Left renal pelvis (tissue), 4 donors: ENCODE measurements at regions not wholly inside any gene's neighbourhood (a gene's known extent, or its start where the extent isn't known, plus 50 kb on each side); places are given as distances from the start of the nearest gene placed in this dataset.

ENCODE experiments used
- DNase-seq, 4 donors: peaks; one replicate each; pipeline ENCODE4 v3.0.0-alpha.2; 2013; ENCODE audit warnings: low read depth in 4 of 4, low spot score in 3 of 4

DNA sequence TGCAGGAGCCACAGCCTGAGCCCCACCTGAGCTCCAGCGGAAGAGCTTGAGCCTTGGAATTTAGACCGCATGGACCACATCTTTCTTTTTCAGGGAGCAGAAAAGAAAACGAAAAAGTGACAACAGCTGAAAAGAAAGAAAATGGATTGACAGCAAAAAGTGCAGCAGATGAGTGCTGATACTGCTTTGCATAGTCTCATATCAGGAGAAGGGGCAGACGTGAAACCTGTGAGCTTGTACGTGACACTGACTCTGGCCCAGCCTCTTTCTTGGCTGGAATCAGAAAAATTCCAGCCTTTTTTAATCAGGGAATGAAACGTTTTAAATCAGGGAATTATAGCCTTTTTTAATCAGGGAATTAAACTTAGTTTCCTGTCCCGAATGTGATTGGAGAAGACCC is 1296.5 kb downstream of the TMEM121 start:
- no peak for DNase-seq

DNA sequence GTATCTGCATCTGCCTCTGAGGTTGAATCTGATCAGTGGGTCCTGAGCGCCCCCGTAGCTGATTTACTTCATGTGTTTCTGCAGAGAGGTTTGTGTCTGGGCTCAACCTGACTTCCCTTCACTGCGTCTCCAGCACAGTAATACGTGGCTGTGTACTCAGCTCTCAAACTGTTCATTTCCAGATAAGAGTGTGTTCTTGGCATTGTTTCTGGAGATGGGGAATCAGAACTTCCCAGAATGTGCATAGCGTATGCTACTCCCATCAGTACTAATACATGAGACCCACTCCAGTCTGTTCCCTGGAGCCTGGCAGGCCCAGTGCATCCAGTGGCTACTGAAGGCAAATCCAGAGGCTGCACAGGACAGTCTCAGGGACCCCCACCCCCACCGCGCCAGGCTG is 1297.2 kb downstream of the TMEM121 start:
- no peak for DNase-seq

DNA sequence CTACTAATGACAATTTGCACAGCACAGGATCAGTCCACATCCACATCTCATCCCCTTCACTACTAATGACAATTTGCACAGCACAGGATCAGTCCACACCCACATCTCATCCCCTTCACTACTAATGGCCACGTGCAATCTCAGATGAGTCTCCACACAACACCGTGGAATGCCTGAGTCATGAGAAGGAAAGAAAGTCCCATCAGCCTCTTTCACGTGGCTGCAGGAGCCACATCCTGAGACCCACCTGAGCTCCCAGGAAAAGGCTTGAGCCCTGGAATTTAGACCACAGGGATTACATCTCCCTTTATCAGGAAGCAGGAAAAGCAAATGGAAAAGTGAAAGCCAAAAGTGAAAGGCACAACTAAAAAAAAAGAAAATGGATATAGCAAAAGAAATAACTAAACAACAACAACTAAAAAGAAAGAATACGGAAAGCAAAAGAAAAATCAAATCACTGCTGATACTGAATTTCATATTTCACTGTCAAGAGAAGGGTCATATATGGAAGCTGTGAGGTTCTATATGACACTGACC is 1300.5 kb downstream of the TMEM121 start:
- no peak for DNase-seq

DNA sequence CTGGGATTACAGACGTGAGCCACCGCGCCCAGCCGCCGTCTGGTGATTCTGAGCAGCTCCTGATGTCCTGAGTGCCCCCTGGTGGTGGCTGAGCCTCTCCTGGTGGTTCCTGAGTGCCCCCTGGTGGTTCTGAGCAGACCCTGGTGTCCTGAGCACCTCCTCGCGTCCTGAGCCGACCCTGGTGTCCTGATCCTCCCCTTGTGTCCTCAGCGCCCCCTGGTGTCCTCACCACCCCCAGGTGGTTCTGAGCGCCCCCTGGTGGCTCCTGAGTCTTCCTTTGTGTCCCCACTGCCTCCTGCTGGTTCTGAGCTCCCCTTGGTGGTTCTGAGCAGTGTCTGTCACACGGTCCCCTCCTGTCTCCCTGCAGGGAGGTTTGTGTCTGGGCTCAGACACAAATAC is 1304.9 kb downstream of the TMEM121 start:
- DNase-seq = no peak

DNA sequence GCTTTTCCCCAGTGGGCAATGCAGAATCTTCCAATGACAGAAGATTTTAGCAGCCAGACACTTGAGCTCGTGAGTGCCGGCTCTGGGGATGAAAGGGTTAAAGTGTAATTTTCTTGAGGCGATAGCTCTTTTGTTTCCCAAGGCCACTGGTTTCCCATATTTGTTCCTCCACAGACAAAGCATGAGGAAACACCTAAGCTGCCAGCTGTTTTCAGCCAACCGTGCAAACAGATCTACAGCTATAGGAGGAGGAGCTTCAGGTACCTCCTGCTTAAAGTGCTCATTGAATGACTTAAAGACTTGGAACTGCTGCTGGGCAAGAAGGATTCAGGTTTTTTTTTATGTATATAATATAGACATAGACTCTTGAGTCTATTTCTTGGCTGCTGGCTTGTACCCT is 1311.5 kb downstream of the TMEM121 start:
- no peak for DNase-seq

DNA sequence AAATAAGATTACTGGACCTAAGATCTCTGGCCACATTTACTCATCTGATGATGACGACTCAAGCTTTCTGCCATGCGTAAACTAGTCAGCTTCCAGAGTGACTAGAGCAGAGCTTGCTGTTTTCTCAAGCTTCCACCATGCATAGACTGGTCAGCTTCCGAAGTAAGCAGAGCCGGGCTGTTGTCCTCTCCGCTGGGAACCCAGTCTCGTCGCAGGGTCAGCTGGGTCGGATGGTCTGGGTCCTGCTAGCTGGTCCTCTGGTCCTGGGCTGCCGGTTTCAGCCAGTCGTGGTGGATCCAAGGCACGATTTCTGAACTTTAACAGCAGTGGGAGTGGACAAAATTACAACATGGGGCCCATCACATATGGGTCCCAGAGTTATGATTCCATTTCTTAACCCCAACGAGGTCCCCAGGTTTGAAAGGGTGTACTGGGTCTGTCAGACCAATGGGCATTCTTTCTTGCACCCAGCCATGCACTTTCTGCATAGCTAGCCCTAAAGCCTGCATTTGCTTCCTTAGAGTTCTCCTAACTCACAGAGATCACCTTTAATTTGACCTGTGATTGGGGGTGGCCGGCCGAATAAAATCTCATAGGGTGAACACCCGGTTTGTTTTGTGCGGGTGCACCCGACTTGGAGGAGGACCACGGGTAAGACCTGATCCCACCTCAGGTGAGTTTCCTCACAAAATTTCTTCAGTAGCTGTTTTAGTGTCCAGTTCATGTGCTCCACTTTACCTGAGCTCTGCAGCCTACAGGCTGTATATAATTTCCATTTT is 1312.8 kb downstream of the TMEM121 start:
- DNase-seq = no peak

DNA sequence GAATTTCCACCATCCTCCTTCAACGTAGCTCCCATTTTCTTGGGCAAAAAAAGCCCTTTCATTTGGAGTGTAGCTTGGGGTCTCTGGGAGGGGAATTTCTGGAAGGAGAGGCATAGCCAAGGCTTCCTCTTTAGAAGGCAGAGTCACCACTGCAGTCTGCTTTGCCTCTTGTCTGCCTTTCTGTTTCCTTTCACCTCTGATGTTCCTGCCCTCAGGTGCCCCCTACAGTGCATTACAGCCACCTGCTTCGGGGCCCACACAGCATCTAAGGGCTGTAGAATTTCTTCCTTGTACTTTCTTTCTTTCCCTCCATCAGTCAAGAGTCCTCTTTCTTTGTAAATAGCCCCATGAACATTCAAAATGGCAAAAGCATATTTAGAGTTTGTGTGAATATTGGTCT is 1313.9 kb downstream of the TMEM121 start:
- no peak for DNase-seq

DNA sequence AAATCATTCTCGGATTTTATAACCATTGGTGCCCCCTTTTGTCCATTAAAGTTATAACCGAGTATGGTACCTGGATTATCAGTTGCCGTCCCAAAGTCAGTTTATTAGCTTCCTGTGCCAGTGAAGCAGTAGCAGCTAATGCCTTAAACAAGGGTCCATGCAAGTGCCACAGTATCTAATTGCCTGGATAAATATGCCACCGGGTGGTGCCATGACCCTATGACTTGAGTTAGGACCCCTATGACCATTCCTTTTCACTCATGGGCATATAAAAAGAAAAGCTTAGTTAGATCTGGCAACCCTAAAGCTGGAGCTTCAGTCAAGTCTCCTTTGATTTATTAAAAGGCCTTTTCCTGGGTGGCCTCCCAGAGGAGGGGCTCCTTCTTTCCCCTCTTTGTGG is 1314.6 kb downstream of the TMEM121 start:
- DNase-seq = no peak

DNA sequence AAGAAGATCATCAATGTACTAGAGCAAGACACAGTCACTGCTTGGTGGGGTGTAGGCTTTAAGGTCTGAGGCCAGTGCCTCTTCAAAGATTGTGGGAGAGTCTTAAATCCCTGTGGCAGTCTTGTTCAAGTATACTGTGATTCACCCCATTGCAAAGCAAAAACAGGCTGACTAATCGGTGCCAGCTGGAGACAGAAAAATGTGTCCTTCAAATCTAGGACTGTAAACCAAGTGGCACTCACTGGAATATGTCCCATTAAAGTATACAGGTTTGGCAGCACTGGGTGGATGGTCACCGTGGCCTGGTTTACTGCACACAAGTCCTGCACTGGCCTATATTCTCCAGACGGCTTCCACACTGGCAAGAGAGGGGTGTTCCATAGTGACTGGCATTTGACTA is 1315.3 kb downstream of the TMEM121 start:
- DNase-seq = no peak

DNA sequence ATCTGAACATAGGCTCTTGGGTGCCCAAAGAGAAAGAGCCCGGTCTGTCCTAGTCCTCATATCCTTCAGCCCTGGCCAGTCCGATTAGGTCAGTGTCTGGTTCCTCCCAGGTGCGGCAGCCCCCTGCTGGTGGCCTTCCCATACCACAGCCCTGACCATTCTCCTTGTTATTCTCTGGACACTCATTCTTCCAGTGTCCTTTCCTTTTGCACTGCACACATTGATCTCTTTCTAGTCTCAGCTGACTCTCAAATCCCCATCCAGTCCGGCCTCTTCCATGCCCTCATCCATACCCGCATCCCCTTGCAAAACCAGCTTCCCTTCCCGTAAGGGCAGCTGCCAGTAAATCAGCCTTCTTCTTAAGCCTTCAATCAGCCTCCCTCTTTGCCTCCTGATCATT is 1316.3 kb downstream of the TMEM121 start:
- no peak for DNase-seq

DNA sequence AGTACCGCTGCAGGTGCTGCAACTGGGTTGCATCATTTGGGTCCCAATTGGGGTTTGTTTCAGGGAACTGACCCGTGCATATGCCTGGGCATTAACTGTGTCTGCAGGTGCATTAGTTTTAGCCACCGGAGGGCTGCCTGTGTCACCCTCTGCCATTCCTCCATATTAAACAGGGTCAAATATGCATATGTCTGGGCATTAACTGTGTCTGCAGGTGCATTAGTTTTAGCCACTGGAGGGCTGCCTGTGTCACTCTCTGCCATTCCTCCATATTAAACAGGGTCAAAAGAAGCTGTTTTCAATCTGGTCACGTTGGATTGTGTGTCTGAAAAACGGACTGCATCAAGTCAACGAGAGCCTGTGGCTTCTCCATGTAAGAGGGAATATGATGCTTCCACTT is 1317.0 kb downstream of the TMEM121 start:
- no peak for DNase-seq

DNA sequence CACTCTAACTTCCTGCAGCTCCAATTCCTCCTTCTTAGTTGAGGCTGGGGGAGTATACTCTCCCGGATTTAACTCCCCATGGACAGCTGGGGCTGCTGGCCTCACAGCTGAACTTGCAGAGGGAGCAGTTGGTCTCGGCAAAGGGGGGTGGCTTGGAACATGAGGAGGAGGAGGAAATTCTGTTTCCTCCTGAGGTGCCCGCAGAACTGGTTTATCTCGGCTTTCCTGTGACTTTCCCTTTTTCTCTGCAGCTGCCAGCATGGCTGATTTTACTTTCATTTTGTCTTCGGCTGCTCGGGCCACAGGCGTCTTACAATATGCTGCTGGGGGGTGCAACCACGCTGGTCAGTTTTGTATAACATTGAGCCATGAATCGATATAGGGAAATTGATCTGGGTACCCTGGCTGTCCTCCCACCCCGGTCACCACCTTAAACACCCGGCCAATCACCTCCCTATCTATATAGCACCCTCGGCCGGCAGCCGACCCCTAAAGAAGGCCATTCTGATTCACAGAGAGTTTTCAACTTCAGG is 1317.6 kb downstream of the TMEM121 start:
- no peak for DNase-seq

DNA sequence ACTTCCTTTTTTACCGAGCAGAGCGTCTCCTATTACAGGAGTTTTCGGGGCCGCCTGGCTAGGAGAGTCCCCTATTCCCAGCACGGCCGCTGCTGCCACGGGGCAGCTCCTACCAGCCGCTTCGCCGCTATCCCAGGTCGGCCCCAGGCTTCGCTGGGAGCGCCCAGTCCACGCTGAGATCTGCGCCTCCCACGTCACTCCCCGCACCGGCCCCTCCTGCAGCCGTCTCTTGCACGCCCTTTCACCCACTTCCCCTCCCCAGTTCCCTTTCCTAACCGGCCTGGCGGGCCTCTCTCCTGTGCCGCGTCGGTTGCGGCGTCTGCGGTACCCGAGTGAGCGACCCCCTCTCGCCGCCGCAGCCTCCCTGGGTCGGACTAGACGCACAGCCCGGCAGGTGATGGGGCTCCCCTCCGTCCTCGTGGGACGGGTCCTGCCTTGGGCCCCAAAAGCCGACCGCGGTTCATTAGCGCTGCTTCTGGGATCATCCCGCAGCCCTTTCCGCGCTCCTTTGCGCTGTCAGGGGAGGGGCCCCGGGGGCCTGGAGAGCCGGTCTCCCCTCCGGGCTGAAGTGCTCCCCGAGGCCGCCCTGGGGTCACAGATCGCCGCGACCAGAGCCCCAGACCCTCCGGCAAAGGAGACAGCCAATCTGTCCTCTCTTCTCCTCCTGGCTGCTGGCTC is 1318.4 kb downstream of the TMEM121 start:
- no peak for DNase-seq

DNA sequence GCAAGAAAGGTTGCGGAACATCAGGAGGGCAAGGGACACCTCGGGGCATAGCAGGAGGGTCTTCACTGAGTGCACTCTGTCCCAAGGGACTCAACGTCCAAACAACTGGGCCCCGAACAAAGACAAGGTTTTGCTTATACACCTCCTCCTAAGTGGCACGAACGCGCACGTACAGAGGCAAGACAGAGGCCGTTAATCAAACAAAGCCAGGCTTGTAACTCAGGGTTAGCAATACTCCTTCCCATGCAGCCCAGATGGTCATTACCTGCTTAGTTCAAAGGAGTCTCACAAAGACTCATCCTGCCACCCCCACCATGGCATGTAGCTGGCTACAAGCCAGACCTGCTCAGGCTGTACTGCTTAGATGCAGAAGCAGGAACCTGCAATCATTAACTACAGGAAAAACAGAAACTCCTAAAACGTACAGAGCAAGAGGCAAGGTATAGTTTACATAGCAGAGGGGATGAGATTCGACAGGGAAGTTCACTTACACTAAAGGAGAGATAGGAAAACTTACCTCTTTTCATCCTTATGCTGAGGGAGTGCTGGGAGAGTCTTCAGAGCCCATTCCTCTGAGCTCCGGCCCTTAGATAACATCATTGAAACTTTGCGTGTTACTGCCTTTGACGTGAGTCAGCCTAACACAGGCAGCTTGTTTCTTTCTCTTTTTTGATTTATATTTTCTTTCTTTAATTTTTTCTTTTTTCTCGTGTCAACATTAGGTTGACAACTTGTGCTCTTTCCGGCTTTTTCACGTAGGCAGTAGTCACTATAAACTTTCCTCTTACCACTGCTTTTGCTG is 1319.1 kb downstream of the TMEM121 start:
- DNase-seq = peak in 1 of 4 donors; percentile 27

DNA sequence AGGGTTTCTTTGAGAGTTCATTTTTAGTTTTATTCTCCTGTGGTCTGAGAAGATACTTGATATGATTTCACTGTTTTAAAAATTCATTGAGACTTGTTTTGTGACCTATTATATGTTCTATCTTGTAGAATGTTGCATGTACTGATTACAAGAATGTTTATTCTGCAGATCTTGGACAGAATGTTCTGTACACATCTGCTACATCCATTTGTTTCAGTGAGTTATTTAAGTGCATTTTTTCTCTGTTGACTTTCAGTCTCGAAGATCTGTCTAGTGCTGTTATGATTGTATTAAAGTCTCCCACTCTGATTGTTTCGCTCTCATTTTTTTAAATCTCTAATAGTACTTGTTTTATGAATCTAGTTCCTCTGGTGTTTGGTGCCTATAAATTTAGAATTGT is 1319.8 kb downstream of the TMEM121 start:
- DNase-seq = no peak

DNA sequence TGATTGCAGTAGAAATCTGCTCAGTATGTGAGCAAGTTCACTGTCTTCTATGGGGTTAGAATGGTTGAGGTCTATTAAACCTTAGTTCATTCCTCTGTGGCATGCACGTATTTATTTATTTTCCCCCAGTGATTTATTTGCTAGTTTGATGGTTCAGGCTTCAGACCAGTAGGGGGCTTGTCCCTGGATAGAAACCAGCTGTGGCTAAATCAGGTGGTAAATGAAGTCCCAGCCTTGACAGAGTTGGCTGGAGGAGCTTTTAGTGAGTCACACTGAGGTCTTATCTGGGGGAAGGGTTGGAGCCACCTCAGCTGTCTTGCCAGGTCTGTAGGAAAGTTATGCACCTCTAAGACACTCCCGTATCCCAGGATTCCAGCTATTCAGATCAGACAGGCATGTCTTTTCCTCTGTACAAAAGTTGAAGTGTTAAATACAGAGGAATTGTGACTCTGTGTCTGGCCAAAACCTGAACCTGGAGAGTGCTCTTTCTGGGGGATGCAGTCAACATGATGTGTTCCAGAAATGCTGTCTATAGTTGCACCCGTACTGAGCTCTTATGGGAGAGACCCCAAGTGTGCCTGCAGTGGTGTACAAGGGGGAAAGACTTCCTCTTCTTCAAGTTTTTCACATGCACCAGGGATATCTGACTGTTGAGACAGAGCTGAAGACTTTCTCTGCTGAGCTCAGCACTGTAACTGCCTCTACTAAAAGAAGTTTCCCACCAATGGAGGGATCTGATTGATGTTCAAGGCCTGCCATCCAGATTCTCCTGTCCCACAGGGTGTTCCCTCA is 1322.1 kb downstream of the TMEM121 start:
- DNase-seq = no peak

DNA sequence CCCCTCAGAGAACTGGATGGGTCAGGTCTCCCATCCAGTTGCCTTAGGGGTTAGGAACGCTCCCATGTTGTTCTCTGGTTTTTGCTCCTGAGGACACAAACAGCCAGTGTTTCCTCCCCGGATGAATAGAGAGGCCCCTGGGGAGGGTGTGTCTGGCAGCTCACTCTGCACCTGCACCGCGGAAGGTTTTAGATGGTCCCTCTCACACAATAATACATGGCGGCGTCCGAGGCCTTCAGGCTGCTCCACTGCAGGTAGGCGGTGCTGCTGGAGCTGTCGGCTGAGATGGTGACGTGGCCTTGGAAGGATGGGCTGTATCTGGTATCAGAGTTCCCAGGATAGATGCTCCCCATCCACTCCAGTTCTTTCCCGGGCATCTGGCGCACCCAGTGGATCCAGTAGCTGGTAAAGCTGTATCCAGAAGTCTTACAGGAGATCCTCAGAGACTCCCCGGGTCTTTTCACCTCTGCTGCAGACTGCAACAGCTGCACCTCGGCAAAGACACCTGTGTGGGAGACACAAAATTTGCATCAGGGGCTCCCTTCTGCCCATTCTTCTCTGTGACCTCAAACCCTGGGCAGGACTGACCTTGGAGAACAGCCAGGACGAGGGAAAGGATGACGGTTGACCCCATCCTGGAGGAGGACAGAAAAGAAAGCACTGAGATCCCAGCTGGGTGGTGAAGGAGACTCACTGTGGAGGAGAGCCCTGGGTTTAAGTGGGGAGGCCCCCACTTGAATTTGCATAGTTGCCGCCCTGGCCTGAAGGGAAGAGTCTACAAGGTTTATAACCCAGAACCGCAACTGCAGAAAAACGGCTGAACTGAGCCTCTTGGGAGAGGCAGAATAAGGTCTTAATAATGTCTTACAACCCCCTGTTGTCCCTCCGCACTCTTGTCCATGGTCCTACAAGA is 1324.8 kb downstream of the TMEM121 start:
- DNase-seq = no peak

DNA sequence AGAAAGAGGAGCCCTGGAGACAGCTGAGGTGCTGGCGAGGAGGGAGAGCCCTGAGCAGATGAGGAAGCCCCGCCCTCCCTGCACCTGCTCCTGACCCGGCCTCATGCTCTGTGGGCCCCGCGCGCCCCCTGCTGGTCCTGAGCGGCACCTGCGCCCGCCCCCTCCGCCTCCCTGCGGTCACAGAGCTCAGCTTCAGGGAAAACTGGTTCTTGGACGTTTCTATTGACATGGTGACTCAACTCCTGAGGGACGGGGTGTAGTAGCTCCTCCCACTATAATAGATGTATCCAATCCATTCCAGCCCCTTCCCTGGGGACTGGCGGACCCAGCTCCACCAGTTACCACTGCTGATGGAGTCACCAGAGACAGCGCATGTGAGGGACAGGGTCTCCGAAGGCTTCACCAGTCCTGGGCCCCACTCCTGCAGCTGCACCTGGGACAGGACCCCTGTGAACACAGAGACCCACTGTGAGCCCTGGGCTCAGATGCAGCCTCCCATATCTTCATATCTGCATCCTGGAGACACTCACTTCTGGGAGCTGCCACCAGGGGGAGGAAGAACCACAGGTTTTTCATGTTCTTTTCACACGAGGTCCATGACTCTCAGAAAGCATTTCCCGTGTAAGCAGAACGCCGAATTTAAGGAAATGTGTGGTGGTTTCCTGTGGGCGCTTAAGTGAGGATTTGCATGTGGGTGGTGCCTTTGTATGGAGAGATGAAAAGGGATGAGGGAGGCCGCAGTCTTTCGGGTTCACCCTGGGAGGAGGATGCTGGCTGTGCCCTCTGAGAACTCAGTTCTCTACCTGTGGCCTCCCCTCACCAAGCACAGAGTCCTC is 1346.4 kb downstream of the TMEM121 start:
- DNase-seq = no peak
